HepG2 (cell line): ENCODE measurements at regions not wholly inside any gene's neighbourhood (a gene's known extent, or its start where the extent isn't known, plus 50 kb on each side); places are given as distances from the start of the nearest gene placed in this dataset.

ENCODE experiments used
- ATAC-seq: fragments of 200-7000 bp; cut with Tn5 transposase; 3 replicates; pipeline ENCODE4 v1.9.1; 2020; ENCODE audit warnings: mild to moderate bottlenecking, moderate library complexity
- BruUV-seq: library from RNA; stranded (reverse); fragments of 400-500 nt; replicated peaks from 2 replicates; lab custom pipeline; 2021; lab: Mats Ljungman, UMichigan
- CTCF ChIA-PET: fragments of 300-600 bp; formaldehyde crosslinking; extraction: SDS; loops from one replicate; lab custom pipeline; 2021; ENCODE audit warnings: low total read pairs, inconsistent platforms, low intra/inter-chr PET ratio; lab: Yijun Ruan, JAX
- POLR2A ChIA-PET: fragments of 350-600 bp; sonication (Branson Sonifier 250); formaldehyde crosslinking; loops from one replicate; lab custom pipeline; 2020; ENCODE audit warnings: antibody characterized with exemption, inconsistent platforms; lab: Yijun Ruan, JAX
- DNase-seq: peaks from one replicate; pipeline ENCODE4 v3.0.0-alpha.2; 2015; ENCODE audit warnings: low spot score
- FAIRE-seq: peaks from 3 replicates; lab custom pipeline; 2011; peaks lifted over from hg19 to GRCh38; lab: Jason Lieb, UNC
- H2AFZ ChIP-seq: one replicate; pipeline ENCODE4 v1.6.1; 2011; ENCODE audit warnings: low read length, inconsistent platforms
- H3K27ac ChIP-seq: fragments of 300-600 bp; 3 replicates; pipeline ENCODE4 v1.8.0; 2011; ENCODE audit warnings: mixed run types, mild to moderate bottlenecking, mixed read lengths, low read length, inconsistent platforms; ENCODE audit not compliant: insufficient read depth; ENCODE audit errors: extremely low read length
- H3K27me3 ChIP-seq, 2 experiments: fragments of 200-600 bp in 1 of 2; 2 replicates in 1 of 2; 3 replicates in 1 of 2; pipeline versions ENCODE4 v1.6.0 to v1.8.0; 2011; ENCODE audit warnings: low read length in 2 of 2, mild to moderate bottlenecking in 2 of 2, moderate library complexity in 2 of 2, inconsistent platforms in 1 of 2; ENCODE audit not compliant: insufficient read depth in 2 of 2, control insufficient read depth in 1 of 2
- H3K36me3 ChIP-seq, 2 experiments: fragments of 200-600 bp in 1 of 2; replicated peaks in 1 of 2; 2 replicates in 1 of 2; 3 replicates in 1 of 2; pipeline versions ENCODE4 v1.5.1 to v1.8.0; 2011; ENCODE audit warnings: low read length in 2 of 2, inconsistent platforms in 1 of 2; ENCODE audit not compliant: insufficient read depth in 2 of 2, control insufficient read depth in 1 of 2
- H3K4me1 ChIP-seq: 2 replicates; pipeline ENCODE4 v1.5.1; 2012; ENCODE audit warnings: low read length, inconsistent platforms; ENCODE audit not compliant: insufficient read depth
- H3K4me2 ChIP-seq: 2 replicates; pipeline ENCODE4 v1.6.0; 2011; ENCODE audit warnings: low read depth, low read length, inconsistent platforms
- H3K4me3 ChIP-seq, 3 experiments: fragments of 200-600 bp in 1 of 3; sonication (generic), shearing (Covaris generic) in 1 of 3; replicated peaks in 1 of 3; 2 replicates each; pipeline ENCODE4 v1.5.1; 2011 to 2016; ENCODE audit warnings: low read length in 3 of 3, inconsistent platforms in 2 of 3, low read depth in 2 of 3, mild to moderate bottlenecking in 2 of 3, control low read depth in 1 of 3, mixed read lengths in 1 of 3; ENCODE audit not compliant: insufficient read depth in 1 of 3
- H3K79me2 ChIP-seq: one replicate; pipeline ENCODE4 v1.6.1; 2011; ENCODE audit warnings: low read length, inconsistent platforms; ENCODE audit not compliant: insufficient read depth
- H3K9ac ChIP-seq: 2 replicates; pipeline ENCODE4 v1.6.0; 2011; ENCODE audit warnings: mild to moderate bottlenecking, low read depth, low read length, inconsistent platforms; ENCODE audit not compliant: insufficient read depth
- H3K9me3 ChIP-seq: 2 replicates; pipeline ENCODE4 v1.5.1; 2012; ENCODE audit warnings: mild to moderate bottlenecking, low read length
- H4K20me1 ChIP-seq: 2 replicates; pipeline ENCODE4 v1.6.0; 2011; ENCODE audit warnings: inconsistent platforms, mild to moderate bottlenecking, low read length, moderate library complexity; ENCODE audit not compliant: insufficient read depth
- KMT2A ChIP-seq: sonication (generic); formaldehyde crosslinking; IDR thresholded peaks from 2 replicates; pipeline ENCODE4 v1.4.0; 2020; ENCODE audit warnings: missing genetic modification reagents
- MBNL3 ChIP-seq: fragments of 250-450 bp; sonication (Bioruptor Pico); conservative IDR thresholded peaks from 2 replicates; pipeline ENCODE4 v1.8.0; 2022; ENCODE audit warnings: mild to moderate bottlenecking, inconsistent platforms
- NAIF1 ChIP-seq: sonication (generic); formaldehyde crosslinking; IDR thresholded peaks from 2 replicates; pipeline ENCODE4 v1.5.0; 2020; ENCODE audit warnings: mild to moderate bottlenecking, missing genetic modification reagents, borderline replicate concordance
- TCF7 ChIP-seq: sonication (generic); IDR thresholded peaks from 2 replicates; pipeline ENCODE4 v1.6.1; 2016; ENCODE audit warnings: antibody characterized with exemption, low read depth
- TFDP2 ChIP-seq: sonication (generic); formaldehyde crosslinking; IDR thresholded peaks from 2 replicates; pipeline ENCODE4 v1.4.0; 2020; ENCODE audit warnings: missing genetic modification reagents
- U2AF2 ChIP-seq: fragments of 200-400 bp; formaldehyde crosslinking; IDR thresholded peaks from 2 replicates; pipeline ENCODE4 v1.6.1; 2017; ENCODE audit warnings: low read depth, mild to moderate bottlenecking, low read length
- ZBTB21 ChIP-seq: sonication (generic); formaldehyde crosslinking; IDR thresholded peaks from 2 replicates; pipeline ENCODE4 v1.4.0; 2020; ENCODE audit warnings: missing genetic modification reagents
- ZBTB38 ChIP-seq: sonication (generic); formaldehyde crosslinking; IDR thresholded peaks from 2 replicates; pipeline ENCODE4 v1.5.1; 2020; ENCODE audit warnings: mild to moderate bottlenecking, missing genetic modification reagents
- ZFP36L2 ChIP-seq: sonication (generic); formaldehyde crosslinking; IDR thresholded peaks from 2 replicates; pipeline ENCODE4 v1.4.0; 2020; ENCODE audit warnings: missing genetic modification reagents
- ZNF10 ChIP-seq: sonication (generic); formaldehyde crosslinking; IDR thresholded peaks from 2 replicates; pipeline ENCODE4 v1.4.0; 2020; ENCODE audit warnings: mild to moderate bottlenecking, low read depth, missing genetic modification reagents, borderline replicate concordance
- in situ Hi-C: cut with HindIII; loops from 2 replicates; pipeline ENCODE4 v1.10.0; 2017; ENCODE audit warnings: low pct_unique_long_range_greater_than_20kb; ENCODE audit not compliant: extremely low pct_ligation_motif_present
- intact Hi-C: fragments of 100-400 bp; cut with micrococcal nuclease; formaldehyde crosslinking; loops from one replicate; pipeline ENCODE4 v1.10.0; 2022; ENCODE audit not compliant: unreplicated experiment

- TF ChIP-seq ZBTB21 (CRISPR knock-in tag) (no peak), KMT2A (CRISPR knock-in tag) (no peak)
Measured at GRCh38 chr9:82117026-82117811, 128.6 kb downstream of the SPATA31D1 start (continued).

- Histone ChIP-seq H2AFZ (no peak overlapping the region), H4K20me1 (no peaks in the 10 kb centered on the region), H3K79me2 (no peaks in the 10 kb centered on the region), H3K4me3 (no peak overlapping the region), H3K9ac (no peak overlapping the region), H3K36me3 (no peaks in the 10 kb centered on the region), H3K27ac (no peak overlapping the region), H3K27me3 (no peaks in the 10 kb centered on the region), H3K4me2 (no peak overlapping the region), H3K9me3 (no peaks in the 10 kb centered on the region), H3K4me1 (no peaks in the 10 kb centered on the region)
- TF ChIP-seq MBNL3 (CRISPR knock-in tag) = no peak
- TF ChIP-seq ZNF10 (CRISPR knock-in tag) = no peak
- TF ChIP-seq NAIF1 (CRISPR knock-in tag) = no peak
- no peak for TF ChIP-seq ZBTB38 (CRISPR knock-in tag)
- TF ChIP-seq ZFP36L2 = no peak
- TF ChIP-seq TFDP2 = no peak
- no peak for TF ChIP-seq U2AF2
- no peak for TF ChIP-seq TCF7
- no TSS peak for BruUV-seq
- in situ Hi-C loops (no loop called here), intact Hi-C loops (no loop called here)
- CTCF ChIA-PET = no interaction called here
- DNase-seq (no peak), FAIRE-seq (no peak), ATAC-seq (no peak)
- POLR2A ChIA-PET = no interaction called here
Measured at GRCh38 chr9:82122731-82123130, 134.2 kb downstream of the SPATA31D1 start.
